Esophagus squamous epithelium (tissue), 4 donors: ENCODE measurements at regions not wholly inside any gene's neighbourhood (a gene's known extent, or its start where the extent isn't known, plus 50 kb on each side); places are given as distances from the start of the nearest gene placed in this dataset.

Source experiments
- POLR2A ChIP-seq, 4 donors: fragments of 450-650 bp; IDR thresholded peaks; one replicate each; pipeline ENCODE4 v1.6.1; 2017; ENCODE audit warnings: antibody characterized with exemption in 4 of 4, mild to moderate bottlenecking in 4 of 4, moderate library complexity in 3 of 4
- TF ChIP-seq, protein P1 (sequence below), 6 experiments: fragments of 450-650 bp in 4 of 6; fragments of 200-600 bp in 2 of 6; sonication (generic) in 2 of 6; IDR thresholded peaks; one replicate each; pipeline ENCODE4 v1.5.1; 2016 to 2019; ENCODE audit warnings: antibody characterized with exemption in 6 of 6, mild to moderate bottlenecking in 4 of 6, moderate library complexity in 4 of 6

DNA sequence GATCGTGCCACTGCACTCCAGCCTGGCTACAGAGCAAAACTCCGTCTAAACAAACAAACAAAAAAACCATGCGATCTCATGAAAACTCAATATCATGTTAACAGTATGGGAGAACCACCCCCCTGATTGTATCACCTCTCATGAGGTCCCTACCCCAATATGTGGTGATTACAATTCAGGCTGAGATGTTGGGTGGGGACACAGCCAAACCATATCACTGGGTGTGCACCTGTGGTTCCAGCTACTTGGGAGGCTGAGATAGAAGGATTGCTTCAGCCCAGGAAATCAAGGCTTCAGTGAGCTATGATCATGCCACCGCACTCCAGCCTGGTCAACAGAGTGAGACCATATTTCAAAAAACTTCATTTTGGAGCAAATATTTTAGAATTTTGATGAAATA, 1094.7 kb upstream of the CDH8 start:
- TF ChIP-seq POLR2A (IDR thresholded peaks at IDR 0.05) = no peak
- TF ChIP-seq, protein P1, sequence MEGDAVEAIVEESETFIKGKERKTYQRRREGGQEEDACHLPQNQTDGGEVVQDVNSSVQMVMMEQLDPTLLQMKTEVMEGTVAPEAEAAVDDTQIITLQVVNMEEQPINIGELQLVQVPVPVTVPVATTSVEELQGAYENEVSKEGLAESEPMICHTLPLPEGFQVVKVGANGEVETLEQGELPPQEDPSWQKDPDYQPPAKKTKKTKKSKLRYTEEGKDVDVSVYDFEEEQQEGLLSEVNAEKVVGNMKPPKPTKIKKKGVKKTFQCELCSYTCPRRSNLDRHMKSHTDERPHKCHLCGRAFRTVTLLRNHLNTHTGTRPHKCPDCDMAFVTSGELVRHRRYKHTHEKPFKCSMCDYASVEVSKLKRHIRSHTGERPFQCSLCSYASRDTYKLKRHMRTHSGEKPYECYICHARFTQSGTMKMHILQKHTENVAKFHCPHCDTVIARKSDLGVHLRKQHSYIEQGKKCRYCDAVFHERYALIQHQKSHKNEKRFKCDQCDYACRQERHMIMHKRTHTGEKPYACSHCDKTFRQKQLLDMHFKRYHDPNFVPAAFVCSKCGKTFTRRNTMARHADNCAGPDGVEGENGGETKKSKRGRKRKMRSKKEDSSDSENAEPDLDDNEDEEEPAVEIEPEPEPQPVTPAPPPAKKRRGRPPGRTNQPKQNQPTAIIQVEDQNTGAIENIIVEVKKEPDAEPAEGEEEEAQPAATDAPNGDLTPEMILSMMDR (IDR thresholded peaks at IDR 0.05) = no peak
